KMS-11 (cell line): ENCODE measurements at regions not wholly inside any gene's neighbourhood (a gene's known extent, or its start where the extent isn't known, plus 50 kb on each side); places are given as distances from the start of the nearest gene placed in this dataset.

Experiments used
- H2AFZ ChIP-seq: fragments of 200-600 bp; sonication (generic); 2 replicates; pipeline ENCODE4 v1.6.1; 2016; ENCODE audit warnings: antibody characterized with exemption, mixed run types, low read depth
- H3K27ac ChIP-seq: fragments of 200-600 bp; sonication (generic); 2 replicates; pipeline ENCODE4 v1.6.1; 2016; ENCODE audit warnings: mild to moderate bottlenecking, mixed run types
- H3K27me3 ChIP-seq: fragments of 200-600 bp; sonication (generic); 2 replicates; pipeline ENCODE4 v1.6.1; 2017; ENCODE audit warnings: mild to moderate bottlenecking, low read depth, mixed run types, moderate library complexity; ENCODE audit not compliant: insufficient read depth
- H3K36me3 ChIP-seq: fragments of 200-600 bp; sonication (generic); 2 replicates; pipeline ENCODE4 v1.6.1; 2017; ENCODE audit warnings: mild to moderate bottlenecking, mixed run types; ENCODE audit not compliant: insufficient read depth
- H3K4me1 ChIP-seq: fragments of 200-600 bp; sonication (generic); 2 replicates; pipeline ENCODE4 v1.6.1; 2016; ENCODE audit warnings: mild to moderate bottlenecking, low read depth, mixed run types; ENCODE audit not compliant: poor library complexity, severe bottlenecking
- H3K4me2 ChIP-seq: fragments of 200-600 bp; sonication (generic); 2 replicates; pipeline ENCODE4 v1.7.0; 2016; ENCODE audit warnings: mild to moderate bottlenecking, mixed run types
- H3K4me3 ChIP-seq: fragments of 200-600 bp; sonication (generic); IDR thresholded peaks from 2 replicates; pipeline ENCODE4 v1.6.1; 2017; ENCODE audit warnings: low read depth, low read length, mixed read lengths; ENCODE audit not compliant: insufficient read depth
- H3K79me2 ChIP-seq: fragments of 200-600 bp; sonication (generic); 2 replicates; pipeline ENCODE4 v1.6.1; 2016; ENCODE audit warnings: low read depth, mixed run types; ENCODE audit not compliant: insufficient read depth
- H3K9ac ChIP-seq: fragments of 200-600 bp; sonication (generic); 2 replicates; pipeline ENCODE4 v1.6.1; 2016; ENCODE audit warnings: mild to moderate bottlenecking, mixed run types
- H4K20me1 ChIP-seq: fragments of 200-600 bp; sonication (generic); 2 replicates; pipeline ENCODE4 v1.6.1; 2016; ENCODE audit warnings: mild to moderate bottlenecking, mixed run types; ENCODE audit not compliant: insufficient read depth
- TF ChIP-seq, protein P1 (sequence below): fragments of 200-600 bp; sonication (generic); conservative IDR thresholded peaks from 2 replicates; pipeline ENCODE4 v1.6.1; 2017; ENCODE audit warnings: low read depth, mild to moderate bottlenecking, antibody characterized with exemption, low read length, moderate library complexity, mixed read lengths

DNA sequence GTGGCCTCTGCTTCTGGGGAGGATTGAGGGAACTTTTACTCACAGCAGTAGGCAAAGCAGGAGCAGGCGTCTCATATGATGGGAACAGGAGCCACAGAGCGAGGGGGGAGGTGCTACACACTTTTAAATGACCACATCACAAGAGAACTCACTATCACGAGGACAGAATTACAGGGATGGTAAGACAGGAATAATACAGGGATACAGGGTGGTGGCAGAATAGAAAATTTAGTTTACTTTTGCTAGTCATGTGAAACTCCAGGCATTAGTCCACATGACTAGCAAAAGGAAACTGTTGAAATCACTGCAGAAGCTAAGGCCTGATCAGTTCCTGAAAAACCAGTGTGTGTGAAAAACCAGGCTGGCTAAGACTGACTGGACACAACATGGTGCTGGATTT, 382.4 kb downstream of the NNT start:
- TF ChIP-seq, protein P1, sequence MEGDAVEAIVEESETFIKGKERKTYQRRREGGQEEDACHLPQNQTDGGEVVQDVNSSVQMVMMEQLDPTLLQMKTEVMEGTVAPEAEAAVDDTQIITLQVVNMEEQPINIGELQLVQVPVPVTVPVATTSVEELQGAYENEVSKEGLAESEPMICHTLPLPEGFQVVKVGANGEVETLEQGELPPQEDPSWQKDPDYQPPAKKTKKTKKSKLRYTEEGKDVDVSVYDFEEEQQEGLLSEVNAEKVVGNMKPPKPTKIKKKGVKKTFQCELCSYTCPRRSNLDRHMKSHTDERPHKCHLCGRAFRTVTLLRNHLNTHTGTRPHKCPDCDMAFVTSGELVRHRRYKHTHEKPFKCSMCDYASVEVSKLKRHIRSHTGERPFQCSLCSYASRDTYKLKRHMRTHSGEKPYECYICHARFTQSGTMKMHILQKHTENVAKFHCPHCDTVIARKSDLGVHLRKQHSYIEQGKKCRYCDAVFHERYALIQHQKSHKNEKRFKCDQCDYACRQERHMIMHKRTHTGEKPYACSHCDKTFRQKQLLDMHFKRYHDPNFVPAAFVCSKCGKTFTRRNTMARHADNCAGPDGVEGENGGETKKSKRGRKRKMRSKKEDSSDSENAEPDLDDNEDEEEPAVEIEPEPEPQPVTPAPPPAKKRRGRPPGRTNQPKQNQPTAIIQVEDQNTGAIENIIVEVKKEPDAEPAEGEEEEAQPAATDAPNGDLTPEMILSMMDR = no peak
- H2AFZ ChIP-seq = no peak overlapping the region
- no peaks in the 10 kb centered on the region for H3K79me2 ChIP-seq
- no peak overlapping the region for H3K27ac ChIP-seq
- no peak overlapping the region for H3K9ac ChIP-seq
- no peak overlapping the region for H3K4me2 ChIP-seq
- H3K27me3 ChIP-seq = no peaks in the 10 kb centered on the region
- H3K4me3 ChIP-seq = no peak overlapping the region
- no peaks in the 10 kb centered on the region for H3K4me1 ChIP-seq
- H3K36me3 ChIP-seq = no peaks in the 10 kb centered on the region
- no peaks in the 10 kb centered on the region for H4K20me1 ChIP-seq

DNA sequence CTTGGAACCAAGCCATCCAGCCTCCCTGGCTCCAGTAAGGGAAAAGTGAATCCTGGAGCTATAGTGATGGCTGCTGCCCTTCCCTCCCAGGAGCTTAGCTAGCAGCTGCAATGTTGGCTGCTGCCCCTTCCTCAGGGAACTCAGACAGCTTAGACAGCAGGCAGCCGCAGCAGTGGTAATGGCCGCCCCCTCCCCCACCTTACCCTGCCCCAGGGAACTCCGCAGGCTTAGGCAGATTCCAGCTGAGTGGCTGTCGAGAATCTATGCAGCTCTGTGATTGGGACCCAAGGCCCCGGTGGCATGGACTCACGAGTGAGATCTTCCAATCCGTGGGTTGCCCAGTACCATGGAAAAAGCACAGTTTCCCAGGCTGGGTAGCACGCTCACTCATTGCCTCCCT, 378.6 kb downstream of the NNT start:
- H3K36me3 ChIP-seq = no peaks in the 10 kb centered on the region
- H3K4me2 ChIP-seq = no peak overlapping the region
- no peak overlapping the region for H3K27ac ChIP-seq

DNA sequence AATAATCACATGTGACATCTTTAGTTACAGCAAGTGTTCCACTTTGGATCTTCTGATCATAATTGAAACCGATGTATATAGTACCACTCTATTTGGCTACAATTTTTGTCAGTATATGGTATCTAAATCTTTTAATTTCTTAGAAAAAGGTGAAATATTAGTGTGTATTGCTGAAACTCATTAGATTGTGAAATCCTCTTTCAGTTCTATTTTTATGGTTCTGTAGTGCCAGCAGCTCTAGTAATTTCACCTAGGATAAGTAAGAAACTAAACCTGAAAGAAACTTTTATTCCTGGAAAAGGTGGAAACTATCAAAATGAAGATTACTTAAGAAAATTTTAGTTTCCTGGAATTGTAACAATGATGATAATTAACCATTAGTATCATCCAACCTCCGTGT, 370.9 kb downstream of the NNT start:
- TF ChIP-seq, protein P1 = no peak
- H3K27me3 ChIP-seq = no peaks in the 10 kb centered on the region
- no peaks in the 10 kb centered on the region for H3K4me1 ChIP-seq
- H2AFZ ChIP-seq = no peak overlapping the region
- H3K36me3 ChIP-seq = no peaks in the 10 kb centered on the region
- H3K9ac ChIP-seq = no peak overlapping the region
- H3K27ac ChIP-seq = no peak overlapping the region
- H3K4me2 ChIP-seq = no peak overlapping the region
- no peak overlapping the region for H3K4me3 ChIP-seq
- H3K79me2 ChIP-seq = no peaks in the 10 kb centered on the region
- H4K20me1 ChIP-seq = no peaks in the 10 kb centered on the region

More for the DNA sequence above, 378.6 kb downstream of the NNT start:
- no peak overlapping the region for H3K9ac ChIP-seq
- no peak overlapping the region for H3K4me3 ChIP-seq
- no peaks in the 10 kb centered on the region for H3K27me3 ChIP-seq
- no peaks in the 10 kb centered on the region for H3K79me2 ChIP-seq
- H3K4me1 ChIP-seq = no peaks in the 10 kb centered on the region
- H4K20me1 ChIP-seq = no peaks in the 10 kb centered on the region
- TF ChIP-seq, protein P1 = no peak
- H2AFZ ChIP-seq = no peak overlapping the region

DNA sequence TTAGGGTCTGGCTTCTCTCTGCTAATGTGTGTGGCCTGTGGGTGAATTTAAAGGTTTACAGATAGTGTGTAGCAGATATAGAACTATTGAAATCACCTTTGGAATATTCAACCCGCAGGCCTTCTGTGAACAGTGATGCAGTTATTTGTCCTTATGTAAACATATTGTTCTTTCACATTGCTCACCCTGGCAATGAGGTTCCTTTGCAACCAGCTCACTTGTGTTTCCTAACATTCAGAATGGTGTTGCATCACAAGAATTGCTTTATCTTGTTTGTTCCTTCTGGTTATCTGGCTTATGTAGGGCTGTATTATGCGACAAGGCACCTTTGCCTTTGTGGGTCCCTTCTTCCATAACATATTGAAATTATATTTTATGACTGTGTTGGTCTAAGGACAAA, 370.3 kb downstream of the NNT start:
- no peak overlapping the region for H3K27ac ChIP-seq
- TF ChIP-seq, protein P1 = no peak

More for the DNA sequence above, 370.3 kb downstream of the NNT start:
- no peaks in the 10 kb centered on the region for H3K27me3 ChIP-seq
- H3K4me3 ChIP-seq = no peak overlapping the region
- H3K4me2 ChIP-seq = no peak overlapping the region
- H3K79me2 ChIP-seq = no peaks in the 10 kb centered on the region
- H3K4me1 ChIP-seq = no peaks in the 10 kb centered on the region
- H4K20me1 ChIP-seq = no peaks in the 10 kb centered on the region
- H2AFZ ChIP-seq = no peak overlapping the region
- no peaks in the 10 kb centered on the region for H3K36me3 ChIP-seq
- no peak overlapping the region for H3K9ac ChIP-seq
